ENCODE measurements at regions not wholly inside any gene's neighbourhood (a gene's known extent, or its start where the extent isn't known, plus 50 kb on each side); places are given as distances from the start of the nearest gene placed in this dataset.

- Histone ChIP-seq H4K20me1 (ENCODE audit: insufficient read depth) (no peaks in the 10 kb centered on the region), H3K27ac (ENCODE audit: low read depth, low read length) (no peak overlapping the region), H3K4me3 (replicated peaks in 1 of 2; ENCODE audit: low read depth in 1 of 2, low read length in 2 of 2) (no peak overlapping the region), H3K79me2 (ENCODE audit: insufficient read depth, low read length) (no peaks in the 10 kb centered on the region), H3K9me2 (ENCODE audit: insufficient read depth) (no peaks in the 10 kb centered on the region), H3K27me3 (ENCODE audit: insufficient read depth, low read length) (peaks cover 4% of the 10 kb centered on the region; the same call in 1 of the 2 replicates), H3K4me1 (ENCODE audit: control insufficient read depth in 1 of 2, insufficient read depth in 2 of 2, low read length in 2 of 2) (no peaks in the 10 kb centered on the region), H2AFZ (ENCODE audit: low read depth, low read length, poor library complexity, severe bottlenecking) (no peak overlapping the region), H3K36me3 (ENCODE audit: control insufficient read depth in 1 of 2, insufficient read depth in 2 of 2, low read length in 2 of 2) (no peaks in the 10 kb centered on the region), H3K9ac (ENCODE audit: low read length) (no peak overlapping the region), H3K4me2 (ENCODE audit: low read length) (no peak overlapping the region), H3K9me3 (ENCODE audit: control insufficient read depth in 1 of 2, insufficient read depth in 1 of 2, low read depth in 1 of 2, low read length in 2 of 2) (no peaks in the 10 kb centered on the region)
- ATAC-seq (no peak), DNase-seq (ENCODE audit: low read depth, low spot score) (no peak)
- ChIA-PET RAD21 (ENCODE audit: low non-redundant PET in 1 of 2, low total read pairs in 2 of 2, uncharacterized antibody in 2 of 2, unreplicated experiment in 2 of 2) (no interaction called here), POLR2A (interaction anchor here (0.6 kb wide), 1 partner anchor 17 kb away, joined by 3 read pairs; no protein-coding TSS in a partner anchor), CTCF (no interaction called here)
- no TSS peak for BruUV-seq (replicated peaks)
- intact Hi-C loops (cut with micrococcal nuclease) = no loop called here
- TF ChIP-seq SP1 (IDR thresholded peaks at IDR 0.05; ENCODE audit: low read depth) (no peak), SIN3A (IDR thresholded peaks at IDR 0.05; ENCODE audit: low read depth) (no peak), EGR1 (IDR thresholded peaks at IDR 0.05; ENCODE audit: low read depth) (no peak), ZBTB33 (IDR thresholded peaks at IDR 0.05; ENCODE audit: extremely low read depth, insufficient replicate concordance, low read length) (no peak), FOSL1 (IDR thresholded peaks at IDR 0.05; ENCODE audit: low read depth) (no peak), ELF1 (IDR thresholded peaks at IDR 0.05; ENCODE audit: borderline replicate concordance, low read depth) (no peak), RAD21 (IDR thresholded peaks at IDR 0.05; ENCODE audit: low read depth) (no peak), ZFX (IDR thresholded peaks at IDR 0.05) (no peak), MAX (IDR thresholded peaks at IDR 0.05) (no peak), SRF (IDR thresholded peaks at IDR 0.05; ENCODE audit: low read depth) (no peak)
- TF ChIP-seq, protein P1, sequence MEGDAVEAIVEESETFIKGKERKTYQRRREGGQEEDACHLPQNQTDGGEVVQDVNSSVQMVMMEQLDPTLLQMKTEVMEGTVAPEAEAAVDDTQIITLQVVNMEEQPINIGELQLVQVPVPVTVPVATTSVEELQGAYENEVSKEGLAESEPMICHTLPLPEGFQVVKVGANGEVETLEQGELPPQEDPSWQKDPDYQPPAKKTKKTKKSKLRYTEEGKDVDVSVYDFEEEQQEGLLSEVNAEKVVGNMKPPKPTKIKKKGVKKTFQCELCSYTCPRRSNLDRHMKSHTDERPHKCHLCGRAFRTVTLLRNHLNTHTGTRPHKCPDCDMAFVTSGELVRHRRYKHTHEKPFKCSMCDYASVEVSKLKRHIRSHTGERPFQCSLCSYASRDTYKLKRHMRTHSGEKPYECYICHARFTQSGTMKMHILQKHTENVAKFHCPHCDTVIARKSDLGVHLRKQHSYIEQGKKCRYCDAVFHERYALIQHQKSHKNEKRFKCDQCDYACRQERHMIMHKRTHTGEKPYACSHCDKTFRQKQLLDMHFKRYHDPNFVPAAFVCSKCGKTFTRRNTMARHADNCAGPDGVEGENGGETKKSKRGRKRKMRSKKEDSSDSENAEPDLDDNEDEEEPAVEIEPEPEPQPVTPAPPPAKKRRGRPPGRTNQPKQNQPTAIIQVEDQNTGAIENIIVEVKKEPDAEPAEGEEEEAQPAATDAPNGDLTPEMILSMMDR (IDR thresholded peaks at IDR 0.05 in 2 of 3, conservative IDR thresholded peaks at IDR 0.05 in 1 of 3; ENCODE audit: borderline replicate concordance in 1 of 3, insufficient read depth in 1 of 3, low read depth in 2 of 3, low read length in 2 of 3) = no peak
Measured at GRCh38 chr11:113579292-113579940, 104.2 kb upstream of the DRD2 start.

All from HCT116 (cell line).